Stimulated activated CD4-positive, alpha-beta T cell treated with anti-CD3 and anti-CD28 coated beads, Interleukin-15, amount 100 ng/mL, for 48 hours (primary cell): ENCODE measurements at regions not wholly inside any gene's neighbourhood (a gene's known extent, or its start where the extent isn't known, plus 50 kb on each side); places are given as distances from the start of the nearest gene placed in this dataset.

ENCODE experiments used
- DNase-seq, 2 donors: peaks; one replicate each; pipeline ENCODE4 v3.0.0-alpha.2; 2020; ENCODE audit warnings: low read depth in 2 of 2

DNA sequence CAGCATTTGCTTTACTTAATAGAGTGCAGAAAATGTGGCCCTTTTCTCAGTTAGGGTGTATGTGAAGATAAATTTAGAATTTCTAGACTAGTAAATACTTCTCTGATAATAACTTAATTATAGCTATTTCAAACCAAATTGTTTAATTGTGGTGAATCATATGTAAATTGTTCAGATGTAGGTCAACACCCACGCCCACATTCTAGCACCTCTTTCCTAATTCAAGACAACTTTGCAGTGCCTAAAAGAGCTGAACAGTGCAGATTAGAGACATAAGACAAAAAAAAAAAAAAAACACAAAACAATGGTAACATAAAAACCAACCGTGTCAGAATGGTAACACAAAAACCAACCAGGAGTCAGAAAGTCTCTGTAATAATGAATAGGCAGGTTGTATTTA lies 758.3 kb downstream of the USP25 start:
- DNase-seq = no peak

DNA sequence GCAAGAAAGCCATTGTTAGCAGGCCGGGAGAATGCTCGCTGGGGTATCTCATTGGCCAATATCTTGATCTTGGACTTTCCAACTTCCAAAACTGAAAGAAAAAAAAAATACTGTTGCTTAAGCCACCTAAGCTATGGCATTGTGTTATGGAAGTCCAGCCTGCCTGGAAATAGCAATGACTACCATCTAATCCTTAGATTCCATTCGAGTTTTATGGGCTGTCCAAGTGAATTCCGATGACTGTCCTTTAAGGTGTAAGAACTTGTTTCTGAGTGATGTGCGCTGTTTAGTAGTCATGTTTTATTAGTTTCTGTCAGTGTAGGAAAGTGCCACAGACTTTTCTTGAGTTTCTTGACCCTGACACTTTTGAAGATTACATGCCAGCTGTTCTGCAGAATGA lies 762.6 kb downstream of the USP25 start:
- no peak for DNase-seq

- no peak for DNase-seq
Observed at GRCh38 chr21:16492892-16493291, 763.1 kb downstream of the USP25 start.

- DNase-seq = no peak
Observed at GRCh38 chr21:16496609-16497008, 766.8 kb downstream of the USP25 start.

DNA sequence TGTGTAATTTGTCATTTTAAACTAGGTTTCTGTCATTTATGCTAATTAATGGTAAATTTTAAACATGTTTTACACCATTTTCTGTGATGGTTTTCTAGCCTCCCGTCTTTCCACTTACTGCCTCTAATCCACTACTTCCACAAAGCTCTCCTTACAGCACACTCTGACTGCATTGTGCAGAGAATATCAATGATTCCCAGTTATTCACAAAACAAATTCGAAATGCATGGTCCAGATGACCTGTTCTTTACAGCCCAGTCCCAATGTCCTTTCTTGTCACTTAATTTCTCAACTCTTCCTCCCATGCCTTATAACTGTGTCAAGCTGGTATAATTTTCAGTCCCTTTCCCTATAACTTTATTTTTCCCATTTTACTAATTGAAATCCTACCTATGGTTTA lies 770.5 kb downstream of the USP25 start:
- DNase-seq = no peak

DNA sequence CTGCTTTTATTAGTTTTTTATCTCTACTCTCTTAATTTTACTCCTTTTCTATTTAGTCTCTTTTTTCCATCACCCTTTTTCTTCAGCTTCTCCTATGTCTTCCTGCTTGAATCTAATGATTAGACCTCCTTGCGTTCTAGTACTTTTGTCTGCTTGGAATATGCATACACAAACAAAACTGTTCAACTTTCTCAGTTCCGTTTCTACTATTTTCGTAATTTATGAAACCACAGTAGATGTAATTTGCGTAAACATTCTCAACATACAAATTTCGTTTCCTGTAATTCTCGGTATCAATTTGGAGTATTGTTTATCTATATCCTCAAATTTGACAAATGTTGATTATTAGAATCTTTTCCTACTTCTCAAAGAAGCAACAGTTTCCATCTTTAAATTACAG lies 772.5 kb downstream of the USP25 start:
- DNase-seq = no peak

- DNase-seq = no peak
Observed at GRCh38 chr21:16502897-16503296, 773.1 kb downstream of the USP25 start.

- DNase-seq = no peak
Observed at GRCh38 chr21:16504281-16504680, 774.5 kb downstream of the USP25 start.

DNA sequence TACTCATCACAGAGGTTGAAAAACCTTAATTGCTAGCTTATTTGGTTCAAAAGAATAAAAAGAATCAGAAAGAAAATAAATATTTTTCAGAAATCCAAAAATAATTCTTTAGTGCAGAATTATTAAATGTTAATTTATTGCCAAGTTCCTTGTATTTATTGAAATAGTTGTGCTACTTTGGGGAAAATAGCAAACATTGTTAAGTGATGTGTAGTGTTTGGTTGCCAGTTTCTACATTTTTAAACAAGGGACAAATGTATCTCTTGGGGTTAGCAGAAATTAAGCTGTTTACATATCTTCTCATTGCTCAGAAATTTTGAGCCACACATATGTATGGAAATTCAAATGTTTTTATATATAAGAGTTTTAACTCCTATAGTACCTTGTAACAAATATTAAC lies 775.0 kb downstream of the USP25 start:
- DNase-seq = no peak

DNA sequence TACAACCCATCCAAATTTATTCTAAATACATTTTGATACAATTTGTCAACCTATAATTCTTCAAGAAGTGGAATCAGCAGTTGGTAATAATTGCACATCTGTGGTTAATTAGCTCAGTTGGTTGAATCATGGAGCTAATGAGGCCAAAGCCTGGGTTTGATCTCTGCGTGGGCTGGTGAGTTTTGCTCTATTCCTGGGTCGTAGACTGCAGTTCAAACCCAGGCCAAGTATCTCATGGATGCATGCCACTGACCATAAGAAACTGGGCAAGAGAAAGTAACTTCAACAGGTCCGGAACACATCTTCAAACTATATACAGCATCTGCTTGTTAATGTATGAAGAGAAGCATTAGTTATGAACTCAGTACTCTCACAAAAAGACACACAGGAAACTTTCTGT lies 779.7 kb downstream of the USP25 start:
- DNase-seq = no peak

DNA sequence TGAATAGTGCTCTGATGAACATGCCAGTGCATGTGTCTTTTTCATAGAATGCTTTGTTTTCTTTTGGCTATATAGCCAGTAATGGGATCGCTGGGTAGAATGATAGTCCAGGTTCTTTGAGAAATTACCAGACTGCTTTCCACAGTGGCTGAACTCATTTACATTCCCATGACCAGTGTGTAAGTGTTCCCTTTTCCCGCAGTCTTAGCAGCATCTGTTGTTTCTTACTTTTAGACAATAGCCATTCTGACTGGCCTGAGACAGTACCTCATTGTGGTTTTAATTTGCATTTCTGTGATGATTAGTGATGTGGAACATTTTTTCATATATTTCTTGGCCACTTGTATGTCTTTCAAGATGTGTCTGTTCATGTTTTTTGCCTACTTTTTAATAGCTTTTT lies 784.5 kb downstream of the USP25 start:
- DNase-seq = no peak

GRCh38 chr21:16517383-16517782 lies 787.6 kb downstream of the USP25 start:
- no peak for DNase-seq

GRCh38 chr21:16519036-16519435 lies 789.3 kb downstream of the USP25 start:
- DNase-seq = no peak

GRCh38 chr21:16519644-16520043 lies 789.9 kb downstream of the USP25 start:
- DNase-seq = no peak

DNA sequence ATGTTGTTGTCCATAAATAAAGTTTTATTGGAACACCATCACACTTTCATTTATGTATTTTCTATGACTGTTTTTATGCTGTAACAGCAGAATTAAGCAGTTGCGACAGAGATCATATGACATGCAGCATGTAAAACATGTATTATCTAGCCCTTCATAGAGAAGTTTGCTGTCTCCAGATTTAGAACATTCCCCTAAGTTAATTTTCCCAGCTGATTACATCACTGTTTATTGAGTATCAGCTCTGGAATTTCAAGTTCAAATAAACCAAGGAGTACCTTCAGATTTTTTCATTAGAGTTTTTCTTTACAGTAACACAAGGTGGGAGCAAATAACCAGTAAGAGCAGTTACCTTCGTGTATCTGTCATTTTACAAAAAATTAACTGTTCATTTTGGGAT lies 792.8 kb downstream of the USP25 start:
- no peak for DNase-seq

DNA sequence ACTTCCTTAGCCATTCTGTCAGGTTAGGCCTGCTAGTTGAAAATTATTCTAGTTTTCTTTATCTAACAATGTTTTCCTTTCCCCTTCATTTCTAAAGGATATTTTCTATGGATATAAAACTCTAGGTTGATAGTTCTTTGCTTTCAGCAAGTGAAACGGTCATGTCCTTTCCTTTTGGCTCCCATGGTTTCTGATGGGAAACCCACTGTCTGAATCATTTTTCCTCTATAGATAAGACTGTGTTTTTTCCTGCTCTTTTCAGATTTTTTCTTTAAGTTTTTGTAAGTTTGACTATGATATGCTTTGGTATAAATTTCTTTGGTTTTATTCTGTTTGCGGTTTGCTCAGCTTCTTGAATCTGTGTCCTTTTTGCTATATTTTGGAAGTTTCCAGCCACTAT lies 800.9 kb downstream of the USP25 start:
- no peak for DNase-seq

- DNase-seq = no peak
Observed at GRCh38 chr21:16532840-16533239, 803.1 kb downstream of the USP25 start.

GRCh38 chr21:16533692-16534407 lies 804.1 kb downstream of the USP25 start:
- no peak for DNase-seq

DNA sequence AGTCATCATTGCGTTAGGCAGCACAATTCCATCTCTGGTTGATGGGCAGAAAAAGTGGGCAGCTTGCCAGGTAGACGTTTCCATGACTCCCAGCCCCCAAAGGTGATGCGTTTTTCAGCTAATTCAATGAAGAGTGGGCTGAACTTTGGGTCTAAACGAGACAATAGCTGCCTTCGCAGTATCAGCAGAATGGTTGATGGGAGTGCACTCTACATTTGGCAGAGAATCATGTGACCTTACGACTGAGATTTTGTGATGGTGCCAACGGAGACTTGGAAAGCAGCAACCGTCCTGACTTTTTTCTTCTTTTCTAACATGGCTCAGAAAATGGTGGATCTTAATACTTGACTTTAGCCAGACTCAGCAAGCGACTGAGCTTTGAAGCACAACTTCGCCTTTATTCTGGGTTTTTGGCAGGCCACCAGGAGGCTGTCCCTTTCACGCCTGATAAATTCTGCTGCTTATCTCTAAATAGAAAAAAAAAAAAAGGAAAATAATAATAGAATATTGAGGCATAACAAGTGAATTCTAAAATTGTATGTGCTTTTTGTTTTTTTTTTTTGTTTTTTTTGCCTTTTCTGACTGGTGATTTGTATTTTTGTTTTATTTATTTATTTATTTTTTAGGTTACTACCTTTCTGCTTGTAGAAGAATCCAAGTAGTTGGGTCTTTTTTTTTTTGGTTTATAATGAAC lies 804.8 kb downstream of the USP25 start:
- DNase-seq = no peak

DNA sequence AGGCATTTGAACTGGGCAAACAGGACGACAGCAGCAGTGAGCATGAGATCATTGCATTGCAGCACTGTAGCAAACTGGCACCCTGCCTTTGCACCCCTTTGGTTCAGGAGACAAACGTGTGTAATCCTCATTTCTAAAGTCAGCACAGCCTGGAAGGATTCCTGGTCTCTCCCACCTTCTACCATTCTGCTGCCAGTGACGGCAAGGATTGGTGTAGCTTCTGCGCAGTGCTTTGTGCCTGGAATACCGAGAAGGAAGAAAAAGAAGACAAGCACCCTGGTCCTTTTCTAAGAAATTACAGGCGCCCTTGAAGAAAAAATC lies 805.3 kb downstream of the USP25 start:
- no peak for DNase-seq

DNA sequence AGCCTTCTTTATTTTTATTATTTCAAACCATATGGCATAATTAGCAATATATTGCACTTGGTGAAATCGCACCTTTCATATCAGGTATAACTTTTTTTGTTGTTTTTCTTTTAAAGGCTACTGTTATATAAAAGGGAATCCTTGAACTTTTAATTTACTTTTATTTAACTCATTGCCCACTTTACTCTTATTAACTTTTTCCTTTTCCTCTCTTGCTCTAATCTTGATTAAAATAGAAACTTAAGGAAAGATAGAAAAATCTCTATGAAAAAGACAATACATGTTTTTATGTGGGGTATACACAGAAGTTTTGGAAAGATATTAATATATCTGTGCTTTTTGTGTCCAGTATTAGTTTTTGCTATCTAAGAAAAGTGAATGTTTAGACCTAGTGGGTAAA lies 805.8 kb downstream of the USP25 start:
- DNase-seq = no peak

- DNase-seq = no peak
Observed at GRCh38 chr21:16536140-16536539, 806.4 kb downstream of the USP25 start.

DNA sequence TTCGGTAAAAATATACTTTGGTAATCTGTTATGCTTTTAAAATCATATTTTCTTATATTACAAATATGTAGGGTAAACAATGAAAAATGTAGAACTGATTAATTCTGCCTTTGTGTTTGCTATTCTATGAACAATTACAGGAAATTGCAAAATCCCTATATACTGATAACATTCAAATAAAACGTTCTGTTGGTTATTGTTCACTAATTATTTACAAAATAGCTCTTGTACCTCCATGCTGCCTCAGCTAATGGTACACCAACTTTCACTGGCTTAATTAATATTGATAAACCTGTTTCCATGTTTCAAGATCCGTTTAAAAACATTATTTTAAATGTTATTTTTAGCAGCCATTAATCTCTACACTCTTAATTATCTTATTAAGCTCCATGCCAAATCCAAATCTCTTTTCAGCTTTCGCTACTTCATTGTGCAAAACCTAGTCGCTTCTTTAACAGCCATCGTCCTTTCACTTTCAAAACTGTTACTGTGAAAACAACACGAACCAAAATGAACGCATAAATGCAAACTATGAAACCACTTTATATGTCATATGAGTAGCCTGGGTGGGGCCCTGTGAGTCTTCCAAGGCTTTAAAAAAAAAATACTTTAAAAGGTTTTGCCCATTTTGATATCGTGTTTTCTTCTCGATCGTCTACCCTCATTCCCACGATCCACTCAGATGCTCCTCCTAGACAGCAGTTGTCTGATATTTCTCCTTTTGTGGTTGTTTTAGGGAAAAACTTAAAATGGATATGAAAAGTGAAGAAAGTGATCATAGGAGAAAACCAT lies 807.1 kb downstream of the USP25 start:
- no peak for DNase-seq
